AG09319 (cell line): ENCODE measurements at regions not wholly inside any gene's neighbourhood (a gene's known extent, or its start where the extent isn't known, plus 50 kb on each side); places are given as distances from the start of the nearest gene placed in this dataset.

Experiments used
- DNase-seq: peaks from one replicate; pipeline ENCODE4 v3.0.0-alpha.2; 2010; ENCODE audit warnings: low read depth; ENCODE audit errors: extremely low read depth
- CTCF ChIP-seq: IDR thresholded peaks from 2 replicates; pipeline ENCODE4 v1.5.1; 2011; ENCODE audit warnings: low read depth, mild to moderate bottlenecking, inconsistent platforms, low read length, moderate library complexity

- no peak for DNase-seq
- TF ChIP-seq CTCF, result no peak
Measured at GRCh38 chr22:27063841-27064240, 406.5 kb downstream of the MIAT start.

GRCh38 chr22:27064386-27064785 lies 407.0 kb downstream of the MIAT start:
- no peak for TF ChIP-seq CTCF
- no peak for DNase-seq

- no peak for DNase-seq
- TF ChIP-seq CTCF, result no peak
Measured at GRCh38 chr22:27065279-27065678, 407.9 kb downstream of the MIAT start.

GRCh38 chr22:27066856-27067255 lies 409.5 kb downstream of the MIAT start:
- TF ChIP-seq CTCF, result no peak
- DNase-seq, result no peak

GRCh38 chr22:27068121-27068520 lies 410.7 kb downstream of the MIAT start:
- DNase-seq, result no peak
- TF ChIP-seq CTCF, result no peak

GRCh38 chr22:27070594-27070993 lies 413.2 kb downstream of the MIAT start:
- TF ChIP-seq CTCF, result no peak

GRCh38 chr22:27073601-27074425 lies 416.4 kb downstream of the MIAT start:
- no peak for DNase-seq
- no peak for TF ChIP-seq CTCF

More at GRCh38 chr22:27070594-27070993, 413.2 kb downstream of the MIAT start:
- no peak for DNase-seq
